ENCODE measurements at regions not wholly inside any gene's neighbourhood (a gene's known extent, or its start where the extent isn't known, plus 50 kb on each side); places are given as distances from the start of the nearest gene placed in this dataset.

DNA sequence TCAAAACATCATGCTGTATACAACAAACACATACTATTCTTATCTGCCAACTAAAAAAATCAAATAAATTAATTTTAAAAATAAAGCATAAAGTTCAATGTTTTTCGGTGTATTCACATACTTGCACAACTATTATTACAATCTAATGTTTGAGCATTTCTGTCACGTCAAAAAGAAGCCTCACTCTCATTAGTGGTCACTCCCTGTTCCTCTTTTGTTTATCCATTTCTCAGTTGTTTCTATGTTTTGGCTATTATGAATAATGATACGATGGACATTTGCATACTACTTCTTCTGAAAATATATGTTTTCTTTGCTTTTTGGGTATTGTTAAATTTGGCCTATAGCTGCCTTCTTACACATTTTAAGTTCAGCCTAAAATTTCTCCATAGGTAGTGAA lies 773.0 kb upstream of the HS6ST1 start:
- H3K27ac Mint-ChIP-seq, result no peak overlapping the region
- CTCF ChIA-PET, result no interaction called here
- no peak for ATAC-seq
- DNase-seq, result no peak
- H3K36me3 Mint-ChIP-seq, result no peaks in the 10 kb centered on the region
- no peaks in the 10 kb centered on the region for H3K4me1 Mint-ChIP-seq
- H3K4me3 Mint-ChIP-seq, result no peak overlapping the region
- no peaks in the 10 kb centered on the region for H3K9me3 Mint-ChIP-seq (ENCODE audit: low read depth)
- H3K27me3 Mint-ChIP-seq, result no peaks in the 10 kb centered on the region

GRCh38 chr2:129092956-129093355 lies 774.3 kb upstream of the HS6ST1 start:
- H3K9me3 Mint-ChIP-seq (ENCODE audit: low read depth), result no peaks in the 10 kb centered on the region
- H3K4me1 Mint-ChIP-seq, result no peaks in the 10 kb centered on the region
- DNase-seq (no peak), ATAC-seq (no peak)
- no peak overlapping the region for H3K4me3 Mint-ChIP-seq
- no peaks in the 10 kb centered on the region for H3K36me3 Mint-ChIP-seq
- CTCF ChIA-PET, result no interaction called here
- no peak overlapping the region for H3K27ac Mint-ChIP-seq
- no peaks in the 10 kb centered on the region for H3K27me3 Mint-ChIP-seq

GRCh38 chr2:129101186-129101585 lies 782.5 kb upstream of the HS6ST1 start:
- H3K36me3 Mint-ChIP-seq, result no peaks in the 10 kb centered on the region
- no peaks in the 10 kb centered on the region for H3K4me1 Mint-ChIP-seq
- no peak overlapping the region for H3K4me3 Mint-ChIP-seq
- DNase-seq (no peak), ATAC-seq (no peak)
- H3K27me3 Mint-ChIP-seq, result no peaks in the 10 kb centered on the region
- H3K27ac Mint-ChIP-seq, result no peak overlapping the region
- H3K9me3 Mint-ChIP-seq (ENCODE audit: low read depth), result no peaks in the 10 kb centered on the region
- CTCF ChIA-PET, result no interaction called here

DNA sequence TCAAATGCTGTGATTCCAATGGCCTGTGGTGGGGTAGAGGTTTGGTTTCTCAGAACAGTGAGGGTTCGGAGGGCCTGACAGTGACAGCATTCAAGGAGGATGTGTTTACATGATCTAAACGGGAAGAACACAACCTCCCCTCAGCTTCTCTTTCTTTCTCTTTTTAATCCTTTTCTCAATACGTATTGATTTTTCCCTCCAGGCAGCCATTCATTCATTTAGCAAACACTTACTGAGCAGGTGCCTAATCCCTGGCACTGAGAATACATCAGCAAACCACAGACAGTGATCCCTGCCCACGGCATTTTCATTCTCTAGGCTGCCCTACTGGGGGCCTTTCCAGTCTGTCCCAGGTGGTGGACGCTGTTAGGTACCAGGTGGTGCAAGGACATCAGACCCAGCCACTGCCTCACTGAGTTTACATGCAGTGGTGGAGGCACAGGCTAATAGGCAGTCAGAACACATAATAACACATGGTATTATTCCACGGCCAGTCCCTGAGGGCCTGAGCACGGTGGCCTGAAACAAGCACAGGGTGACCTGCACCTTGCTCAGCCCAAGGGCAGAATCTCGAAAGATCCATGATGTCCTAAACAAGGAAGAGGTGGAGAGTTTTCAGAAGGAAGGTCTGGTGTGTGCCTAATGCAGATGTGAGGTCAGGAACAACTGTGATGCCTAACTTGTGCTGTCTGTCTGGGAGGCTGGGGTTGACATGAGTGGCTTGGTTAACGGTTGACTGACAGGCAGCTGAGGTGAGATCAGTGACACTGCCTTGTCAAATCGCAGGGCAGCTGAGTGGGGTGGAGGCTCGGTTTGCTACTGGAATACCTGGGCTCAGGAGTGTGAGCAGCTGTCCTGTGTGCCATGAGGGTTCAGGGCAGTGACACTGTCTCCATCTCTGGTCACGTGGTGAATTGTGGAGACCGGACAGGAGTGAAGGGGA lies 785.5 kb upstream of the HS6ST1 start:
- no peak overlapping the region for H3K27ac Mint-ChIP-seq
- CTCF ChIA-PET, result no interaction called here
- no peak overlapping the region for H3K4me3 Mint-ChIP-seq
- H3K9me3 Mint-ChIP-seq (ENCODE audit: low read depth), result peaks cover 4% of the 10 kb centered on the region
- H3K36me3 Mint-ChIP-seq, result no peaks in the 10 kb centered on the region
- ATAC-seq (no peak), DNase-seq (no peak)
- no peaks in the 10 kb centered on the region for H3K27me3 Mint-ChIP-seq
- H3K4me1 Mint-ChIP-seq, result no peaks in the 10 kb centered on the region

DNA sequence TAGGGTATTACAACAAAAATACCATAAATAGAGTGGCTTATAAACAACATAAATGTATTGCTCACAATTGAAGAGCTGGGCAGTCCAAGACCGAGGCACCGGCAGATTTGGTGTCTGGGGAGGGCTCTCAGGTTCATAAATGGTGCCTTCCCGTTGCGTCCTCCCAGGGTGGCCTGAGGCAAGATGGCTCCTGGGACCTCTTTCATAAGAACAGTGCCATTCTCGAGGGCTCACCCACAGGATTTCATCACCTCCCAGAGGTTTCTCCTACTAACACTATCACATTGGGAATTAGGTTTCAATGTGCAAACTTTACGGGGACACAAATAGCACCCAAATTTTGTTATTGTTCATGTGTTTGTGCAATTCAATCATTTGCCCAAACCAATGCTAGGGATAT lies 793.5 kb upstream of the HS6ST1 start:
- Mint-ChIP-seq H3K27me3 (no peaks in the 10 kb centered on the region), H3K27ac (no peak overlapping the region), H3K36me3 (no peaks in the 10 kb centered on the region), H3K9me3 (ENCODE audit: low read depth) (peaks cover 6% of the 10 kb centered on the region), H3K4me3 (no peak overlapping the region), H3K4me1 (no peaks in the 10 kb centered on the region)
- DNase-seq (no peak), ATAC-seq (no peak)
- CTCF ChIA-PET, result no interaction called here

GRCh38 chr2:129113776-129114175 lies 795.1 kb upstream of the HS6ST1 start:
- ATAC-seq (no peak), DNase-seq (no peak)
- CTCF ChIA-PET, result no interaction called here
- Mint-ChIP-seq H3K4me1 (no peaks in the 10 kb centered on the region), H3K27me3 (no peaks in the 10 kb centered on the region), H3K9me3 (ENCODE audit: low read depth) (peaks cover 5% of the 10 kb centered on the region), H3K4me3 (no peak overlapping the region), H3K27ac (no peak overlapping the region), H3K36me3 (no peaks in the 10 kb centered on the region)

DNA sequence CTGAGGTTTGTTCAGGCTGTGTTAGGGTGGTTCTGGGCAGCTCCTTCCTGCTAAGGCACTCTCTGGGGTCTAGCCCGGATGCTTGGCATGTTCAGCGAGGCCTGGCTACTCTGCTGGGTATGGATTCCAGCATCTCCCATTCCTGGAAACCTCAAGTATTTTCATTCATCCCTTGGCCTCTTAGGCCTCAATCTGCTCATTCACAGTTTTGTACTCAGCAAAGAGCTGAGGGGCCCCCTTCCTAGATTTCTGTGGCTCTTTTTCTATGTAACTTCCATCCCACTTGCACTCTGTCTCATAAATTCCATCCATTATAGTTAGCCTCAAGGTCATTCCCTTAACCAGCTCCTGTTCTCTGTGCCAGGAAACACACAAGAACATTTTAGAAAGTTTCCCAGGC lies 798.8 kb upstream of the HS6ST1 start:
- no peaks in the 10 kb centered on the region for H3K36me3 Mint-ChIP-seq
- H3K4me1 Mint-ChIP-seq, result no peaks in the 10 kb centered on the region
- CTCF ChIA-PET, result no interaction called here
- no peak overlapping the region for H3K4me3 Mint-ChIP-seq
- no peak overlapping the region for H3K27ac Mint-ChIP-seq
- no peaks in the 10 kb centered on the region for H3K27me3 Mint-ChIP-seq
- ATAC-seq (no peak), DNase-seq (no peak)
- H3K9me3 Mint-ChIP-seq (ENCODE audit: low read depth), result no peaks in the 10 kb centered on the region

DNA sequence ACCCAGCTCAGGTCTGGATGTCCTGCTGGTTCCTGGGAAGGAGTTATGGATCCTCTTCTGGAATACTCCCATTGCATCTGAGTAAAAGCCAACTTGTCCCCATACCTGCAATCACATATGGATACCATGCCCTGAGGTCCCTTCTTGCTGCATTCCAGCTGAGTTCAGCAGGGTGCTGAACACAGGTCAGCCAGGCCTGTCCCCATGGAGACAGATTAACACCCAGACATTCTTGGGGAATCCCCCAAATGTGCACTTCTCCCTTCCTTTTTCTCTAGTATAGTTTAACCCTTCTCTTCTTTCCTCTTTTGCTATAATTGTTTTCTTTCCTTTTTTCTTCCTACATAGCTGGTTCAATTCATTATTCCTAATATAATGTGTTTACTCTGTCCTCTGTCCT lies 799.6 kb upstream of the HS6ST1 start:
- Mint-ChIP-seq H3K4me1 (no peaks in the 10 kb centered on the region), H3K36me3 (no peaks in the 10 kb centered on the region), H3K27me3 (no peaks in the 10 kb centered on the region), H3K9me3 (ENCODE audit: low read depth) (no peaks in the 10 kb centered on the region), H3K4me3 (no peak overlapping the region), H3K27ac (no peak overlapping the region)
- CTCF ChIA-PET, result no interaction called here
- ATAC-seq (no peak), DNase-seq (no peak)

GRCh38 chr2:129129087-129129486 lies 810.4 kb upstream of the HS6ST1 start:
- Mint-ChIP-seq H3K27ac (no peak overlapping the region), H3K4me3 (no peak overlapping the region), H3K27me3 (no peaks in the 10 kb centered on the region), H3K4me1 (no peaks in the 10 kb centered on the region), H3K9me3 (ENCODE audit: low read depth) (no peaks in the 10 kb centered on the region), H3K36me3 (no peaks in the 10 kb centered on the region)
- no peak for ATAC-seq
- CTCF ChIA-PET, result no interaction called here
- no peak for DNase-seq

- CTCF ChIA-PET, result no interaction called here
Observed at GRCh38 chr2:129133692-129134641, 815.3 kb upstream of the HS6ST1 start.

DNA sequence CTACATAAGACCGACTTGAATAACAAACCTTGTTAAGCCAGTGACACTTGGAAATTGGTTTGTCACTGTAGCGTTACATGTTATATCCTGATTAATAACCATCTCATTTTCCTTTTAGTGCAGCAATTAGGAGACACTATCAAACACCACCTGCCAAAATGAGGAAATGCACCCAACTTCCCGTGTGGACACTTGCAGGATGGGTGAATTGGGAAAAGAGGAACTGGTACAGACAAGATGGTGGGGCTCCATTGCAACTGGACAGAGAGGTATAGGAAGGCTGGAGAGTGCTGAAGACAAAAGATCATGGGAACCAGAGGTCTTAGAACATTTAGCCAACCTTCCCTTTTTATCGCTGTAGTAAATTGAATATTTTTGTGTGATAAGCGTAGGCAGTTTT lies 816.3 kb upstream of the HS6ST1 start:
- no peak for ATAC-seq
- no peaks in the 10 kb centered on the region for H3K9me3 Mint-ChIP-seq (ENCODE audit: low read depth)
- H3K36me3 Mint-ChIP-seq, result no peaks in the 10 kb centered on the region

More at GRCh38 chr2:129133692-129134641, 815.3 kb upstream of the HS6ST1 start:
- Mint-ChIP-seq H3K27ac (no peak overlapping the region), H3K4me3 (no peak overlapping the region), H3K27me3 (no peaks in the 10 kb centered on the region), H3K4me1 (no peaks in the 10 kb centered on the region), H3K9me3 (ENCODE audit: low read depth) (no peaks in the 10 kb centered on the region), H3K36me3 (no peaks in the 10 kb centered on the region)
- no peak for DNase-seq
- ATAC-seq, result no peak

GRCh38 chr2:129139380-129139779 lies 820.7 kb upstream of the HS6ST1 start:
- Mint-ChIP-seq H3K4me1 (no peaks in the 10 kb centered on the region), H3K36me3 (no peaks in the 10 kb centered on the region), H3K4me3 (no peak overlapping the region), H3K9me3 (ENCODE audit: low read depth) (no peaks in the 10 kb centered on the region), H3K27ac (no peak overlapping the region), H3K27me3 (no peaks in the 10 kb centered on the region)
- DNase-seq, result no peak
- CTCF ChIA-PET, result no interaction called here
- no peak for ATAC-seq

More for the DNA sequence above, 816.3 kb upstream of the HS6ST1 start:
- CTCF ChIA-PET, result no interaction called here
- DNase-seq, result no peak
- Mint-ChIP-seq H3K27me3 (no peaks in the 10 kb centered on the region), H3K4me1 (no peaks in the 10 kb centered on the region), H3K4me3 (no peak overlapping the region), H3K27ac (no peak overlapping the region)

DNA sequence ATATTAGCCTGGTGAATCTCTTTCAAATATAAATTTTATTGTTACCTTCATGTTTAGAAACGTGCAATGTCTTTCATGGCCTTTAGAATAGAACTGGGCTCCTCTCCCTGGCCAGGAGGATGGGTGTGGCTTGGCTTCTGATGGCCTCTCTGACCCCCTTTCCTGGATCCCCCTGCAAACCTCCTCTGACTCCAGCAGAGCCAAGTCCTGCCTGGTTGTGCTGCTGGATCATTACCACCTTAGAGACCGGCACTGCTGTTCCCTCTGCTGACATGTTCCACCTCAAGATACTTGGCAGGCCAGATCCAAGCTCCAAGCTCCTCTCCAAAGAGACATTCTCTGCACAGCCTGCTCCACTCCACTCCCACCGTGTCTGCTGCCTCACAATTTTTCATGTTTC lies 823.8 kb upstream of the HS6ST1 start:
- ATAC-seq (no peak), DNase-seq (no peak)
- no peaks in the 10 kb centered on the region for H3K27me3 Mint-ChIP-seq
- no peak overlapping the region for H3K4me3 Mint-ChIP-seq
- no peaks in the 10 kb centered on the region for H3K36me3 Mint-ChIP-seq
- no peaks in the 10 kb centered on the region for H3K4me1 Mint-ChIP-seq
- H3K9me3 Mint-ChIP-seq (ENCODE audit: low read depth), result no peaks in the 10 kb centered on the region
- CTCF ChIA-PET, result no interaction called here
- no peak overlapping the region for H3K27ac Mint-ChIP-seq

Data from activated CD8-positive, alpha-beta memory T cell treated with anti-CD3 and anti-CD28 coated beads, Interleukin-2, amount 10 ng/mL, durations not matched to agents 7 days and 5 days (primary cell).